Endothelial cell of umbilical vein (primary cell): ENCODE measurements at regions not wholly inside any gene's neighbourhood (a gene's known extent, or its start where the extent isn't known, plus 50 kb on each side); places are given as distances from the start of the nearest gene placed in this dataset.

ENCODE experiments used
- BruUV-seq: library from RNA; stranded (reverse); fragments of 400-500 nt; replicated peaks from 2 replicates; lab custom pipeline; 2021; lab: Mats Ljungman, UMichigan
- CTCF ChIA-PET: fragments of 300-600, 350-600 bp; sonication (Branson Sonifier 250); formaldehyde crosslinking; loops from one replicate; lab custom pipeline; 2021; ENCODE audit warnings: antibody characterized with exemption, inconsistent platforms; lab: Charles Lee
- POLR2A ChIA-PET: fragments of 300-600, 350-600 bp; sonication (Branson Sonifier 250); formaldehyde crosslinking; loops from one replicate; lab custom pipeline; 2021; ENCODE audit warnings: antibody characterized with exemption, inconsistent platforms; lab: Charles Lee
- DNase-seq: peaks from one replicate; pipeline ENCODE4 v3.0.0-alpha.2; 2011; ENCODE audit warnings: low read depth, low spot score
- FAIRE-seq: peaks from 2 replicates; lab custom pipeline; 2011; peaks lifted over from hg19 to GRCh38; lab: Jason Lieb, UNC
- H2AFZ ChIP-seq: 2 replicates; pipeline ENCODE4 v1.6.0; 2012; ENCODE audit warnings: low read depth, low read length, control low read depth, inconsistent platforms
- H3K27ac ChIP-seq: 2 replicates; pipeline ENCODE4 v1.5.1; 2011; ENCODE audit warnings: low read depth, mild to moderate bottlenecking, control low read depth, low read length, moderate library complexity; ENCODE audit not compliant: insufficient read depth
- H3K27me3 ChIP-seq, 2 experiments: 2 replicates each; pipeline versions ENCODE4 v1.6.0 to v1.6.1; 2011; ENCODE audit warnings: low read length in 2 of 2, mixed read lengths in 1 of 2; ENCODE audit not compliant: control insufficient read depth in 2 of 2, insufficient read depth in 2 of 2
- H3K36me3 ChIP-seq, 2 experiments: 2 replicates in 1 of 2; 3 replicates in 1 of 2; pipeline ENCODE4 v1.5.1; 2011; ENCODE audit warnings: low read length in 2 of 2, mild to moderate bottlenecking in 1 of 2, moderate library complexity in 1 of 2; ENCODE audit not compliant: control insufficient read depth in 2 of 2, insufficient read depth in 2 of 2; ENCODE audit errors: extremely low read depth in 1 of 2
- H3K4me1 ChIP-seq: 3 replicates; pipeline ENCODE4 v1.5.1; 2011; ENCODE audit warnings: mild to moderate bottlenecking, low read length; ENCODE audit not compliant: control insufficient read depth, insufficient read depth; ENCODE audit errors: extremely low read depth
- H3K4me2 ChIP-seq: 2 replicates; pipeline ENCODE4 v1.6.1; 2011; ENCODE audit warnings: low read length, control low read depth, mixed read lengths; ENCODE audit not compliant: insufficient read depth
- H3K4me3 ChIP-seq, 3 experiments: fragments of 200-600 bp in 1 of 3; sonication (generic), shearing (Covaris generic) in 1 of 3; replicated peaks in 1 of 3; 2 replicates each; pipeline ENCODE4 v1.5.1; 2011 to 2016; ENCODE audit warnings: control low read depth in 3 of 3, low read length in 3 of 3, mild to moderate bottlenecking in 2 of 3, inconsistent platforms in 1 of 3, low read depth in 1 of 3, moderate library complexity in 1 of 3; ENCODE audit not compliant: insufficient read depth in 1 of 3
- H3K79me2 ChIP-seq: 2 replicates; pipeline ENCODE4 v1.6.0; 2012; ENCODE audit warnings: low read length, inconsistent platforms; ENCODE audit not compliant: control insufficient read depth, insufficient read depth
- H3K9ac ChIP-seq: replicated peaks from 2 replicates; pipeline ENCODE3; 2011; ENCODE audit warnings: low read length, control low read depth; ENCODE audit not compliant: insufficient read depth; ENCODE audit errors: extremely low read depth
- H3K9me1 ChIP-seq: replicated peaks from 3 replicates; pipeline ENCODE4 v1.6.0; 2011; ENCODE audit warnings: mild to moderate bottlenecking, low read length; ENCODE audit not compliant: control insufficient read depth, insufficient read depth; ENCODE audit errors: extremely low read depth
- H3K9me3 ChIP-seq: replicated peaks from 2 replicates; pipeline ENCODE4 v1.5.1; 2012; ENCODE audit warnings: low read length, inconsistent platforms; ENCODE audit not compliant: control insufficient read depth, insufficient read depth
- H4K20me1 ChIP-seq: replicated peaks from 2 replicates; pipeline ENCODE3; 2011; ENCODE audit warnings: mild to moderate bottlenecking, low read length; ENCODE audit not compliant: control insufficient read depth, insufficient read depth; ENCODE audit errors: extremely low read depth
- EZH2 ChIP-seq: IDR thresholded peaks from 2 replicates; pipeline ENCODE4 v1.6.1; 2012; ENCODE audit warnings: borderline replicate concordance, low read depth, mild to moderate bottlenecking, moderate library complexity, low read length, inconsistent platforms; ENCODE audit not compliant: severe bottlenecking
- FOS ChIP-seq: IDR thresholded peaks from 2 replicates; pipeline ENCODE4 v1.6.1; 2011; ENCODE audit warnings: mild to moderate bottlenecking, low read length, moderate library complexity, borderline replicate concordance; ENCODE audit not compliant: insufficient read depth
- POLR2A ChIP-seq: IDR thresholded peaks from 2 replicates; pipeline ENCODE4 v1.6.1; 2012; ENCODE audit warnings: low read depth, mild to moderate bottlenecking, control low read depth, low read length
- POLR2AphosphoS5 ChIP-seq: IDR thresholded peaks from 2 replicates; pipeline ENCODE4 v1.6.1; 2012; ENCODE audit warnings: low read depth, mild to moderate bottlenecking, control low read depth, low read length, moderate library complexity; ENCODE audit not compliant: insufficient read depth
- dilution Hi-C: fragments of 300-500 bp; cut with MboI; formaldehyde crosslinking; loops from one replicate; pipeline ENCODE4 v1.15.0; 2019; ENCODE audit warnings: low sequenced_read_pairs; ENCODE audit not compliant: extremely low pct_ligation_motif_present
- intact Hi-C: fragments of 100-400 bp; cut with micrococcal nuclease; formaldehyde crosslinking; loops from one replicate; pipeline ENCODE4 v1.10.0; 2022
- TF ChIP-seq, protein P1 (sequence below), 2 donors: IDR thresholded peaks; 1 replicate in 1 of 2; 2 replicates in 1 of 2; pipeline ENCODE4 v1.5.1; 2011; ENCODE audit warnings: low read length in 2 of 2, mild to moderate bottlenecking in 2 of 2, moderate library complexity in 2 of 2, control low read depth in 1 of 2, inconsistent platforms in 1 of 2, low read depth in 1 of 2; ENCODE audit not compliant: insufficient read depth in 1 of 2; ENCODE audit errors: extremely low read depth in 1 of 2
- TF ChIP-seq, protein P2 (sequence below): IDR thresholded peaks from 2 replicates; pipeline ENCODE4 v1.6.1; 2011; ENCODE audit not compliant: insufficient read depth, insufficient read length

DNA sequence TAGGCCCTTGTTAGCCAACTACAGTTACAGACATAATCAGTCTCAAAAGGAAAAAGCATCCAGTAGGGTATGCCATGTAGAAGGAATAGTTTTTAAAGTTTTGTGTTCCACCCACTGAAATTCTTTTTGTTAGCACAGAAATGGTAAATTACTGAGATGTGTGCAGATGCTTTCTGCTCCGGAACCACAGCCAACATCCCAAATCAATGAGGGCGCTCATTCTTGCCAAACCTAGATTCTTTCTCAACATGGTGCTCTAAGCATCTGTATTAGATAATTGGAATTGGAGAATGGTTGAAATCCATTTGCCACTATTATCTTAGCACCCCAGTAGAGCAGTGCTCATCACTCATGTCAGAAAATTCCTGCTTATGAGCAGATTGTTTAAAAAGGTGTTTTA lies 127.8 kb downstream of the SEC61B start:
- no peaks in the 10 kb centered on the region for H3K79me2 ChIP-seq
- peaks cover 14% of the 10 kb centered on the region for H3K4me1 ChIP-seq
- no TSS peak for BruUV-seq
- FAIRE-seq (no peak), DNase-seq (no peak)
- no peak overlapping the region for H3K4me3 ChIP-seq
- TF ChIP-seq, protein P1, sequence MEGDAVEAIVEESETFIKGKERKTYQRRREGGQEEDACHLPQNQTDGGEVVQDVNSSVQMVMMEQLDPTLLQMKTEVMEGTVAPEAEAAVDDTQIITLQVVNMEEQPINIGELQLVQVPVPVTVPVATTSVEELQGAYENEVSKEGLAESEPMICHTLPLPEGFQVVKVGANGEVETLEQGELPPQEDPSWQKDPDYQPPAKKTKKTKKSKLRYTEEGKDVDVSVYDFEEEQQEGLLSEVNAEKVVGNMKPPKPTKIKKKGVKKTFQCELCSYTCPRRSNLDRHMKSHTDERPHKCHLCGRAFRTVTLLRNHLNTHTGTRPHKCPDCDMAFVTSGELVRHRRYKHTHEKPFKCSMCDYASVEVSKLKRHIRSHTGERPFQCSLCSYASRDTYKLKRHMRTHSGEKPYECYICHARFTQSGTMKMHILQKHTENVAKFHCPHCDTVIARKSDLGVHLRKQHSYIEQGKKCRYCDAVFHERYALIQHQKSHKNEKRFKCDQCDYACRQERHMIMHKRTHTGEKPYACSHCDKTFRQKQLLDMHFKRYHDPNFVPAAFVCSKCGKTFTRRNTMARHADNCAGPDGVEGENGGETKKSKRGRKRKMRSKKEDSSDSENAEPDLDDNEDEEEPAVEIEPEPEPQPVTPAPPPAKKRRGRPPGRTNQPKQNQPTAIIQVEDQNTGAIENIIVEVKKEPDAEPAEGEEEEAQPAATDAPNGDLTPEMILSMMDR (IDR thresholded peaks at IDR 0.05; ENCODE audit: extremely low read depth in 1 of 2, insufficient read depth in 1 of 2, low read depth in 1 of 2, low read length in 2 of 2), result no peak
- TF ChIP-seq, protein P2, sequence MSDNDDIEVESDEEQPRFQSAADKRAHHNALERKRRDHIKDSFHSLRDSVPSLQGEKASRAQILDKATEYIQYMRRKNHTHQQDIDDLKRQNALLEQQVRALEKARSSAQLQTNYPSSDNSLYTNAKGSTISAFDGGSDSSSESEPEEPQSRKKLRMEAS, result no peak
- TF ChIP-seq POLR2A (no peak), POLR2AphosphoS5 (no peak), EZH2 (no peak), FOS (no peak)
- H2AFZ ChIP-seq, result no peak overlapping the region
- no peak overlapping the region for H3K27ac ChIP-seq
- no peaks in the 10 kb centered on the region for H3K9me1 ChIP-seq
- no peaks in the 10 kb centered on the region for H3K9me3 ChIP-seq
- ChIA-PET POLR2A (no interaction called here), CTCF (interaction anchor here (1.0 to 2.5 kb wide), 6 partner anchors 10 to 50 kb away, joined by 3 to 7 read pairs (median 4); no protein-coding TSS in a partner anchor)
- dilution Hi-C loops (no loop called here), intact Hi-C loops (no loop called here)
- no peaks in the 10 kb centered on the region for H3K27me3 ChIP-seq
- H3K36me3 ChIP-seq, result no peaks in the 10 kb centered on the region
- no peak overlapping the region for H3K9ac ChIP-seq
- no peak overlapping the region for H3K4me2 ChIP-seq
- H4K20me1 ChIP-seq, result no peaks in the 10 kb centered on the region
